ENCODE measurements at regions not wholly inside any gene's neighbourhood (a gene's known extent, or its start where the extent isn't known, plus 50 kb on each side); places are given as distances from the start of the nearest gene placed in this dataset.

DNA sequence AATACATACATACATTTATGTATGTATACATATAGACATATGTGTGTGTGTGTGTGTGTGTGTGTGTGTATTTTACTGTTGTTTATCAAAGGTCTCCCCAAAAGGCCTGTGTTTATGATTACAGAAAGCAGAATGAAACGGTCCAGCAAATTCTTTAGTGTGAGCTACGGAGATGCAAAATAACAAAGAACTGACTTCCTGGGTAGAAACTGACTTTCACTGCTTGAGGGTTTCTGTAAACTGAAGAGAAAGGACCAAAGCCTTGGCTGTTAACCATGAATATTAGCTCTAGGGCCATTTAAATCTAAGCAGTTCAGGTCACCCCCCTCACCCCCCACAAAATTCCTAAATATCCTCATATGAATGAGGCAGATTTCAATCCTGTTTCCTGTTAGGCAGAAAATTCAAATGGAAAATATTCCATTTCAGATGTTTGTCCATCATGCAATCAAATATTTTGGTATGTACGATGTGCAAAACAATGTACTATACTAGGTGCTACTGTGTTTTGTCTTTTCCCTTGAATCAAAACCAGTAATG lies 213.2 kb downstream of the TGFB2 start:
- TF ChIP-seq, protein P1, sequence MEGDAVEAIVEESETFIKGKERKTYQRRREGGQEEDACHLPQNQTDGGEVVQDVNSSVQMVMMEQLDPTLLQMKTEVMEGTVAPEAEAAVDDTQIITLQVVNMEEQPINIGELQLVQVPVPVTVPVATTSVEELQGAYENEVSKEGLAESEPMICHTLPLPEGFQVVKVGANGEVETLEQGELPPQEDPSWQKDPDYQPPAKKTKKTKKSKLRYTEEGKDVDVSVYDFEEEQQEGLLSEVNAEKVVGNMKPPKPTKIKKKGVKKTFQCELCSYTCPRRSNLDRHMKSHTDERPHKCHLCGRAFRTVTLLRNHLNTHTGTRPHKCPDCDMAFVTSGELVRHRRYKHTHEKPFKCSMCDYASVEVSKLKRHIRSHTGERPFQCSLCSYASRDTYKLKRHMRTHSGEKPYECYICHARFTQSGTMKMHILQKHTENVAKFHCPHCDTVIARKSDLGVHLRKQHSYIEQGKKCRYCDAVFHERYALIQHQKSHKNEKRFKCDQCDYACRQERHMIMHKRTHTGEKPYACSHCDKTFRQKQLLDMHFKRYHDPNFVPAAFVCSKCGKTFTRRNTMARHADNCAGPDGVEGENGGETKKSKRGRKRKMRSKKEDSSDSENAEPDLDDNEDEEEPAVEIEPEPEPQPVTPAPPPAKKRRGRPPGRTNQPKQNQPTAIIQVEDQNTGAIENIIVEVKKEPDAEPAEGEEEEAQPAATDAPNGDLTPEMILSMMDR (IDR thresholded peaks at IDR 0.05) = no peak
- no peak for TF ChIP-seq POLR2AphosphoS5 (IDR thresholded peaks at IDR 0.05)
- TF ChIP-seq POLR2A (IDR thresholded peaks at IDR 0.05) = no peak
